ENCODE measurements at regions not wholly inside any gene's neighbourhood (a gene's known extent, or its start where the extent isn't known, plus 50 kb on each side); places are given as distances from the start of the nearest gene placed in this dataset.
"Not testable (repeated sequence)": the region's sequence is repeated elsewhere in the genome, so short reads cannot be mapped to it uniquely, and the experiment has no call there.

GRCh38 chr4:160574272-160574671 lies 1471.4 kb downstream of the RAPGEF2 start:
- not testable (repeated sequence) for H3K9ac ChIP-seq (ENCODE audit: low read depth, low read length); H3K36me3 ChIP-seq (ENCODE audit: control insufficient read depth, insufficient read depth, low read length); H3K27me3 ChIP-seq (ENCODE audit: control insufficient read depth, insufficient read depth, low read length); H3K4me1 ChIP-seq (ENCODE audit: control insufficient read depth, insufficient read depth, low read length); H3K9me3 ChIP-seq (ENCODE audit: control insufficient read depth, insufficient read depth, low read length)
- H3K4me3 ChIP-seq (ENCODE audit: low read depth, low read length): peak overlapping the region; percentile 18

GRCh38 chr4:160580581-160580980 lies 1477.7 kb downstream of the RAPGEF2 start:
- H3K9ac ChIP-seq (ENCODE audit: low read depth, low read length): no peak overlapping the region
- no peak overlapping the region for H3K4me3 ChIP-seq (ENCODE audit: low read depth, low read length)
- H3K4me1 ChIP-seq (ENCODE audit: control insufficient read depth, insufficient read depth, low read length): no peaks in the 10 kb centered on the region
- no peaks in the 10 kb centered on the region for H3K36me3 ChIP-seq (ENCODE audit: control insufficient read depth, insufficient read depth, low read length)
- H3K9me3 ChIP-seq (ENCODE audit: control insufficient read depth, insufficient read depth, low read length): no peaks in the 10 kb centered on the region
- no peaks in the 10 kb centered on the region for H3K27me3 ChIP-seq (ENCODE audit: control insufficient read depth, insufficient read depth, low read length)

DNA sequence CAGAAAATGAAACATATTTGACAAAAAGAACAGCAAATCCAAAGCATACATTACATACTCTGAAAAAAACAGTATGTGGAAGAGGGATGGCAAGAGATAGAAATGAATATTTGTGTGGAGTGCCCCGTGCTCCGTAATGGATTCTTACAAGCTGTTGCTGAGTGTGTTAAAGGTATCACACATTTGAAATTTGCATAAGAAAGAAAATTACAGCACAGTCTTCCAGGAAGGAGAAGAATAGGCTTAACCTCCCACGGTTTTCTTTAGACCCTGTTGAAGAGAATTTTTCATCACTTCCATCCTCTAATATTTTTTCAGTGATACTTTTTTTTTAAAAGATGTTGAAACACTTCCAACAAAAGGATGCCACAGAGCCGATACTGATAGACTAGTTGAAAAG lies 1489.4 kb downstream of the RAPGEF2 start:
- Histone ChIP-seq H3K9ac (ENCODE audit: low read depth, low read length) (no peak overlapping the region), H3K9me3 (ENCODE audit: control insufficient read depth, insufficient read depth, low read length) (no peaks in the 10 kb centered on the region), H3K36me3 (ENCODE audit: control insufficient read depth, insufficient read depth, low read length) (no peaks in the 10 kb centered on the region), H3K4me1 (ENCODE audit: control insufficient read depth, insufficient read depth, low read length) (peaks cover 6% of the 10 kb centered on the region), H3K4me3 (ENCODE audit: low read depth, low read length) (no peak overlapping the region), H3K27me3 (ENCODE audit: control insufficient read depth, insufficient read depth, low read length) (no peaks in the 10 kb centered on the region)

DNA sequence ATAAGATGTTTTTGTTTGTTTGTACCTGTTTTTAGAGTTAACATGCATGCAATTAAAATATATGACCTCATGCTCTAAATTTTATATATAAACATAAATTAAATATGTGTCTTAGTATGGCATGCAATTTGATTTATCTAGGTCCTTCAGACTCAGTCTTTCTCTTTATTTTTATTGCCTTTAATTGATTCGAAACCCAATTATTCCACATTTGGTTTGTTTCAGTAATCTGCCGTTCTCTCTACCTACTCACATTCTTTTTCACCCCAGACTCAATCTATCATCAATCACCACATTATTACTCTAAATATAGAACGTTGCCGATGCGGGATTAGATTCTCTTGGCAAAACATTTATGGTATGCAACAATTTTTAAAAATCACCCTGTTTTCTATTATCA lies 1492.8 kb downstream of the RAPGEF2 start:
- Histone ChIP-seq H3K9me3 (ENCODE audit: control insufficient read depth, insufficient read depth, low read length) (no peaks in the 10 kb centered on the region), H3K9ac (ENCODE audit: low read depth, low read length) (no peak overlapping the region)

DNA sequence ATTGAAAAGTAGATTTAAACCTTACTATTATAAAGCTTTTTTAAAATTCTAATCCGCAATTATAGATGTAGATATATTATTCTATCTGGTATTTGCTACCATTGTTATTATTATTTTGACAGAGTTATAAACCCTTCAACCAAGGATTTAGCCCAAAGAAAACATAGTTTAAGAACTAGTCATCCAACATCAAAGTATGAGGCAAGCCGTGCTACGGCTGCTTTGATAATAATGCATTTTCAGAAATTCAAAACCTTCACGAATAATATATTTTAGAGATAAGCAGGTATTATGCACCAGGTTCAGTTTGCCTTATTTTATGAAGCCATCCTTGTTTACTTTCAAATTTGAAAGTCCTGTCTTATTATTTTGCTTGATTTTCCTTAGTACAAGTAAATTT lies 1501.7 kb downstream of the RAPGEF2 start:
- Histone ChIP-seq H3K9ac (ENCODE audit: low read depth, low read length) (no peak overlapping the region), H3K27me3 (ENCODE audit: control insufficient read depth, insufficient read depth, low read length) (no peaks in the 10 kb centered on the region), H3K36me3 (ENCODE audit: control insufficient read depth, insufficient read depth, low read length) (no peaks in the 10 kb centered on the region), H3K4me3 (ENCODE audit: low read depth, low read length) (no peak overlapping the region), H3K4me1 (ENCODE audit: control insufficient read depth, insufficient read depth, low read length) (no peaks in the 10 kb centered on the region), H3K9me3 (ENCODE audit: control insufficient read depth, insufficient read depth, low read length) (no peaks in the 10 kb centered on the region)

More for the DNA sequence above, 1492.8 kb downstream of the RAPGEF2 start:
- H3K4me3 ChIP-seq (ENCODE audit: low read depth, low read length): no peak overlapping the region
- no peaks in the 10 kb centered on the region for H3K27me3 ChIP-seq (ENCODE audit: control insufficient read depth, insufficient read depth, low read length)
- H3K4me1 ChIP-seq (ENCODE audit: control insufficient read depth, insufficient read depth, low read length): peaks cover 6% of the 10 kb centered on the region
- no peaks in the 10 kb centered on the region for H3K36me3 ChIP-seq (ENCODE audit: control insufficient read depth, insufficient read depth, low read length)

GRCh38 chr4:160611181-160611580 lies 1508.3 kb downstream of the RAPGEF2 start:
- Histone ChIP-seq H3K9me3 (ENCODE audit: control insufficient read depth, insufficient read depth, low read length) (no peaks in the 10 kb centered on the region), H3K27me3 (ENCODE audit: control insufficient read depth, insufficient read depth, low read length) (no peaks in the 10 kb centered on the region), H3K36me3 (ENCODE audit: control insufficient read depth, insufficient read depth, low read length) (no peaks in the 10 kb centered on the region)

GRCh38 chr4:160631044-160631443 lies 1528.2 kb downstream of the RAPGEF2 start:
- Histone ChIP-seq H3K9ac (ENCODE audit: low read depth, low read length) (no peak overlapping the region), H3K9me3 (ENCODE audit: control insufficient read depth, insufficient read depth, low read length) (no peaks in the 10 kb centered on the region), H3K36me3 (ENCODE audit: control insufficient read depth, insufficient read depth, low read length) (no peaks in the 10 kb centered on the region), H3K27me3 (ENCODE audit: control insufficient read depth, insufficient read depth, low read length) (no peaks in the 10 kb centered on the region), H3K4me3 (ENCODE audit: low read depth, low read length) (no peak overlapping the region), H3K4me1 (ENCODE audit: control insufficient read depth, insufficient read depth, low read length) (no peaks in the 10 kb centered on the region)

More at GRCh38 chr4:160611181-160611580, 1508.3 kb downstream of the RAPGEF2 start:
- Histone ChIP-seq H3K4me3 (ENCODE audit: low read depth, low read length) (no peak overlapping the region), H3K9ac (ENCODE audit: low read depth, low read length) (no peak overlapping the region), H3K4me1 (ENCODE audit: control insufficient read depth, insufficient read depth, low read length) (no peaks in the 10 kb centered on the region)

DNA sequence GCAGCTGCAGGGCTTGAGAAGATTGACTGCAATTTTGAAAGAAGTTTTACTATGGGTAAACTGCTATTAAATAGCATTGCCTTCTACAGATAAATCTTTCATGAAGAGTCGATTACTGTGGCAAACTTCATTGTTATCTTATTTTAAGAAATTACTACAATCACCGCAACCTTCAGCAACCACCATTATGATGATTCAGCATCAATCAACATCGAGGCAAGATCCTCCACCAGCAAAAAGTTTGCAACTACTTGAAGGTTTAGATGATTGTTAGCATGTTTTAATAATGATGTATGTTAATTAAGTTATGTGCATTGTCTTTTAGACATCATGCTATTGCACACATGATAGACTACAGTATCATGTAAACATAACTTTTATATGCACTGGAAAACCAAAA lies 1511.0 kb downstream of the FSTL5 start:
- Histone ChIP-seq H3K4me1 (ENCODE audit: control insufficient read depth, insufficient read depth, low read length) (no peaks in the 10 kb centered on the region), H3K36me3 (ENCODE audit: control insufficient read depth, insufficient read depth, low read length) (no peaks in the 10 kb centered on the region), H3K4me3 (ENCODE audit: low read depth, low read length) (no peak overlapping the region), H3K9ac (ENCODE audit: low read depth, low read length) (no peak overlapping the region), H3K27me3 (ENCODE audit: control insufficient read depth, insufficient read depth, low read length) (no peaks in the 10 kb centered on the region), H3K9me3 (ENCODE audit: control insufficient read depth, insufficient read depth, low read length) (no peaks in the 10 kb centered on the region)

DNA sequence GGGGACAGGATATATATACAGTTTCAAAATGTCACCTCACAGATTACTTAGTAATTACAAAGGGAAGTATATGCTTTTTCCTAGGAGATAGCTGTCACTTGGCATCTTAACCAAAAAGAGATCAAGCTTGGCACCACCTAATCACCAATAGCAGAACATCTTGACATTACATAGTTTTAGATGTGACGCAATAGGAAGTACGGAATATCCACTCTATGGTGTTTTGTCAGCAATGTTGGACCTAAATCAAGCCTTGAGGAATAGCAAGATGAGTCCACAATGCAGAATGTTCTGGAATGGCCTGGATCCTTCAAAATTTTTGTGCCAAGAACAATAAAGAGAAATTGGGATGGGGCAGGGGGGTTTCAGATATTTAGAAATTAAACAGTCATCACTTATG lies 1488.2 kb downstream of the FSTL5 start:
- Histone ChIP-seq H3K27me3 (ENCODE audit: control insufficient read depth, insufficient read depth, low read length) (no peaks in the 10 kb centered on the region), H3K36me3 (ENCODE audit: control insufficient read depth, insufficient read depth, low read length) (no peaks in the 10 kb centered on the region), H3K9ac (ENCODE audit: low read depth, low read length) (no peak overlapping the region), H3K4me3 (ENCODE audit: low read depth, low read length) (no peak overlapping the region), H3K4me1 (ENCODE audit: control insufficient read depth, insufficient read depth, low read length) (no peaks in the 10 kb centered on the region), H3K9me3 (ENCODE audit: control insufficient read depth, insufficient read depth, low read length) (no peaks in the 10 kb centered on the region)

- no peaks in the 10 kb centered on the region for H3K36me3 ChIP-seq (ENCODE audit: control insufficient read depth, insufficient read depth, low read length)
- H3K9me3 ChIP-seq (ENCODE audit: control insufficient read depth, insufficient read depth, low read length): no peaks in the 10 kb centered on the region
- no peak overlapping the region for H3K9ac ChIP-seq (ENCODE audit: low read depth, low read length)
- no peaks in the 10 kb centered on the region for H3K4me1 ChIP-seq (ENCODE audit: control insufficient read depth, insufficient read depth, low read length)
- H3K27me3 ChIP-seq (ENCODE audit: control insufficient read depth, insufficient read depth, low read length): no peaks in the 10 kb centered on the region
- H3K4me3 ChIP-seq (ENCODE audit: low read depth, low read length): no peak overlapping the region
Measured at GRCh38 chr4:160685729-160686128, 1478.1 kb downstream of the FSTL5 start.

GRCh38 chr4:160701671-160702070 lies 1462.1 kb downstream of the FSTL5 start:
- no peaks in the 10 kb centered on the region for H3K9me3 ChIP-seq (ENCODE audit: control insufficient read depth, insufficient read depth, low read length)
- no peak overlapping the region for H3K9ac ChIP-seq (ENCODE audit: low read depth, low read length)
- H3K27me3 ChIP-seq (ENCODE audit: control insufficient read depth, insufficient read depth, low read length): no peaks in the 10 kb centered on the region
- H3K36me3 ChIP-seq (ENCODE audit: control insufficient read depth, insufficient read depth, low read length): no peaks in the 10 kb centered on the region
- H3K4me1 ChIP-seq (ENCODE audit: control insufficient read depth, insufficient read depth, low read length): no peaks in the 10 kb centered on the region
- H3K4me3 ChIP-seq (ENCODE audit: low read depth, low read length): no peak overlapping the region

DNA sequence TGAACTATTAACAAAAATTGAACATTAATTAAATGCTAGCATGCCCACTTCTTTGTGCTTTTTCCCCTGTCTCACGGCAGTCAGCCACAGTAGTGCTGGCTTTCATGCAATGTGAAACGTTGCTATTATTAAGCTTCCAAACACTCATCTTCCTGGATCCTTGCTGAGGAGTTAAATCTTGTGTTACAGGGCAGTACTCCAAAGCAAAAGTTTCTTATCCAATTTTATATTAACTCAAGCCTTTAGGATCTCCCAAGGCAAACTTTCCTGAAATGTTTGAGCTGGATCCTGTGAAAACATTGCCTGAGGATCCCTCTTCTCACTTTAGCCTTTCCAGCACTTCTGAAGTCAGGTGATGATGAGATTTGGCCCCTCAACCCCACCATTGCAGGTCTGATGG lies 1454.8 kb downstream of the FSTL5 start:
- no peak overlapping the region for H3K9ac ChIP-seq (ENCODE audit: low read depth, low read length)
- H3K36me3 ChIP-seq (ENCODE audit: control insufficient read depth, insufficient read depth, low read length): no peaks in the 10 kb centered on the region
- H3K27me3 ChIP-seq (ENCODE audit: control insufficient read depth, insufficient read depth, low read length): no peaks in the 10 kb centered on the region
- no peak overlapping the region for H3K4me3 ChIP-seq (ENCODE audit: low read depth, low read length)
- H3K4me1 ChIP-seq (ENCODE audit: control insufficient read depth, insufficient read depth, low read length): no peaks in the 10 kb centered on the region
- H3K9me3 ChIP-seq (ENCODE audit: control insufficient read depth, insufficient read depth, low read length): no peaks in the 10 kb centered on the region

- no peak overlapping the region for H3K9ac ChIP-seq (ENCODE audit: low read depth, low read length)
- H3K36me3 ChIP-seq (ENCODE audit: control insufficient read depth, insufficient read depth, low read length): no peaks in the 10 kb centered on the region
- H3K4me1 ChIP-seq (ENCODE audit: control insufficient read depth, insufficient read depth, low read length): no peaks in the 10 kb centered on the region
- H3K4me3 ChIP-seq (ENCODE audit: low read depth, low read length): no peak overlapping the region
- H3K9me3 ChIP-seq (ENCODE audit: control insufficient read depth, insufficient read depth, low read length): no peaks in the 10 kb centered on the region
- H3K27me3 ChIP-seq (ENCODE audit: control insufficient read depth, insufficient read depth, low read length): no peaks in the 10 kb centered on the region
Measured at GRCh38 chr4:160709546-160709945, 1454.3 kb downstream of the FSTL5 start.

Measured in iPS-15b (cell line).